GM21576 (cell line): ENCODE measurements at regions not wholly inside any gene's neighbourhood (a gene's known extent, or its start where the extent isn't known, plus 50 kb on each side); places are given as distances from the start of the nearest gene placed in this dataset.

Source experiments
- ATAC-seq: cut with Tn5 transposase; IDR thresholded peaks from one replicate; pipeline ENCODE4 v1.9.1; 2021; ENCODE audit warnings: mild to moderate bottlenecking, moderate library complexity; ENCODE audit not compliant: unreplicated experiment

DNA sequence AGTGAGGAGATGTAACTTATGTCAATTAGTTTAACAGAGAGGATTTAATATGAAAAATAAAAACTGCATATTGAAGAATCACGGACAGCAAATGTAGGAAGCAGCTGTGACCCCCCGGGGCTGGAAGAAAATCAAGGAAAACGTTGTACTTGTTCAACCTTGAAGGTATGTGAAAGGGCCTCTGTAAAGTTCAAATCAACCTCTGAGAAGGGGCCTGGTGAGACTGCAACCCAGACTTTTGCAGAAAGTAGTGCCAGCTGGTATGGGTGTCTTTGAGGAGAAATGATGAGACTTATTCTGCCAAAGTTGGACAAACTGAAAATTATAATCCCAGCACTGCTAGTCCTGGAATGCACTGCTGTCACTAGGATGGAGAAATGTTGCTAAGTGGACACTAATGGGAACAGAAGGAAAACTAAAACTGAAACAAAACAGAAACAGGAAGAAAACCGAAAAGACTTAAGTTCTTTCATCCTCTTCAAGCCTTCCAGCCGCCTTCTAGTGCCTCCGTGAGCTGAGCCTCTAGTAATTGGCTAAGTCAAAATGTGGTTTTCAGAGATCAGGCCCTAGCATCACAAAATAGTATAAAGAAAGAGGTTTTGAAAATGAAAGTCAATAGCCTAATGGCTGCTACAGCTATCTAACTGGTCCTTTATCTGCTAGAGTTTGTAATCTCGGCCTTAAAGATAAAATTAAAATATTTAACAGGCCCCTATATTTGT, 253.7 kb upstream of the SORCS1 start:
- ATAC-seq, result no peak

DNA sequence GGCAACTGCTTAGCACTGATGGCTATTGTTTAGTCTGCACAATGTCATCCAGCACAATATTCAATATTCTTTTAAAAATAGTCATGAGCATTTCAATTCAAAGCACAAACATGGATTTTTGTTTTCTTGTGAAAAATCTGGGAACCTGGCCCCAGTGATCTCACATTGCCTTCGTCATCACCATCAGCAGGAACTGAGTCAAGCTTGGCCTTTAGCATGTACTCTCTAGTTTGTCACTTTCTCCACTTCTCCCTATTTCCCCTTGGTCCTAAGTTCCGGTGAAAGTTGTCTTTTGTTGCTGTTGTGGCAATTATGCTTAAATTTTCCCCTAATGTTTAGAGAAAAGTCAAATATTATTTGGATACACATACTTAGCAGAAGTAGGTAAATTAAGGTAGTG, 252.9 kb upstream of the SORCS1 start:
- ATAC-seq, result no peak

DNA sequence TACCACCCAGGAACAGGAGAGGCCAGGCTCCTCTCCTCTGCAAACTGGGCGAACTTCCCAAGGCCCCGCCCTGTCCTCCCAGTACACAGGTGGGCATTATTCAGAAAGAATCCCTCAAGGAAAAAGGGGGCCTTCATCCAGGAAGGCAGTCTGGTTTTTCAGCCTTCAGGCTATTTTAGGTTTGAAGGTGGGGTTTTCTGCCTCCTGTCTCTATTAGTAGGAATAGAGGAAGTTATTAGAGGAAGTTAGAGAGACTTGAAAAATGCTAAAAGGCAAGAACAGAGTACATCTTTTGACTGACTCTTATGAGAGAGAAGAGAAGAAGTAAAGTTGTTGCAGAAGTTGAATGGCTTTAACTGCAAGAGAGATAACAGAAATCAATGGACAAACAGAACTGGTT, 250.9 kb upstream of the SORCS1 start:
- no peak for ATAC-seq

DNA sequence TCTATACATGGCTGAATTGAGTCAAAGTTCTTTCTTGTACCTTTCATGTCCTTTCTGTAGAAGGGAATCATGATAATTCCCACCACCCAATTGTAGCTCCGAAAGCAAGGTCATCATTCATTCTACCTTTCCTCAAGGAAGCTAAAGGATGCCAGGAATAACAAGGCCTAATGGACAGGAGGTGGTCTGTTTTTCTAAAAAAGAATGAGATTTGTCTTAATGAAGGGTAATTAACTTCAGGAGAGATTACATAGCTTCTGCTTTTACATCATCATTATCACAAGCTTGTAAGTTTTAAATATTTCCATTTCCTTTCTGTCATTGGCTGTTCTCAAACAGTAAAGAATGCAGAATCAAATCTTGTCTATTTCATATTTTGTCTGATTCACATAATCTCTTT, 249.5 kb upstream of the SORCS1 start:
- ATAC-seq, result no peak

DNA sequence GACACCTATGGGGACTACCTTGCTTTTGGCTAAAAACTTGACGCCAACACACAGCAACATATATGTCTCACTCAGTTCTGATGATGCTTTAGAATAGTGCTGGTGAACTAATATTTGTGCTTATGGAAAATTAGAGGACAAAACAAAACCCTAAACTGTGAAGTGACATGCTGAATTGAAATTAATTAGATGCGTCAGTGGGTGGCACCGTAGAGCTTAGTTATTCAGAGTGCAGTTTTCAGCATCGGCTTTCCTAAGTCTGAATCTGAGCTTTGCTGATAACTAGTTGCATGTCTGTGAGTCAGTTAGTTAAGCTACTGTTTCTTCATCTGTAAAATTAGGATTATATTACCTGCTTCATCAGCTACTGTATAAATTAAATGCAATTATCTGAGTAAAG, 245.0 kb upstream of the SORCS1 start:
- ATAC-seq, result no peak

DNA sequence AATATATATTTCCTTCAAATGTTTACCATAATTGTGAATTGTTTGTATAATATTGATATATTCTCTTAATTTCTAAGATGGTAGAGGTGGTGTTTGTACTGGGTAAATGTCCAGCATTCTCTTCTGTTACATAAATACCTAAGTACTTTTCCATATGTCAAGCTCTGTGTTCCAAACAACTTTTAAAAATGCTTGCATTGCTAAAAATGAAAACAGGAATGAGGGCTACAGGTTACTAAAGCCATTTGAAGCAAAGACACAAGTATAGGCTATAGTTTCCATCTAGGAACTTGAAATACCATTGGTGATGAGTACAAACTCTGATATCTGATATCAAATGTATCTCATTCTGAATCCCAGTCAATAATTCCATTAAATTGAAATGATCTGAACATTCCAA, 233.6 kb upstream of the SORCS1 start:
- ATAC-seq, result no peak

DNA sequence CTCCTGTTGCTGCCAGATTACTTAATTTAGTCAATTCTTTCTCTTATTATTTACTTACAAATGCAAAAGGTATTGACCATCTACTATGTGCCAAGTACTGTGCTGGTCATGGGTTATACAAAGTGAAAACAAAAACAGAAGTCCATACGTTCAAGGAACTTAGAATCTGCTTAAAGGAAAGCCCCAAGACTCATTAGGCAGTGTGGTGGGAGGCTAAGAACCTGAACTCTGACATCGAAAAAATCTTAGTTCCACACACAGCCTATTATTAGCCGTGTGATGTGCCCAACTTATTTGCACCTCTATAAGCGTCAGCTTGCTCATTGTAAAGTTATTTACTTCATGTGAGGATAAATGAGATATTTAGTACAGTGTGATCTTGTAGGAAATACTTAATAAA, 227.4 kb upstream of the SORCS1 start:
- ATAC-seq, result no peak

DNA sequence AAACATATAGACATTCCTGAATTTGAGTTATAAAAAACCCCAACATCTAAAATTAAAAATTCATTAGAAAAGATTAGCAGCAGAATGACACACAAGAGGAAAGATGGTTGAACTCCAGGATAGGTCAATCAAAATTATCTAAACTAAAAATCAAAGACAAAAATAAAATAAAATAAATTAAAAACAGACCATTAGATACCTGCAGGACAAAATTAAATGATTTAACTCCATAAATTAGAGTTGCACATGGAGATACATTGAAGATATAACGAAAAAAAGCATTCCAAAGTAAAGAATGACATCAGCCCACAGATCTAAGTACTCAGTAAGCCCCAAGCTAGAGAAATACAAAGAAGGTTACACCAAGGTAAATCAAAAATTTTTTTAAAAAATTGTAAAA, 226.1 kb upstream of the SORCS1 start:
- ATAC-seq, result no peak

DNA sequence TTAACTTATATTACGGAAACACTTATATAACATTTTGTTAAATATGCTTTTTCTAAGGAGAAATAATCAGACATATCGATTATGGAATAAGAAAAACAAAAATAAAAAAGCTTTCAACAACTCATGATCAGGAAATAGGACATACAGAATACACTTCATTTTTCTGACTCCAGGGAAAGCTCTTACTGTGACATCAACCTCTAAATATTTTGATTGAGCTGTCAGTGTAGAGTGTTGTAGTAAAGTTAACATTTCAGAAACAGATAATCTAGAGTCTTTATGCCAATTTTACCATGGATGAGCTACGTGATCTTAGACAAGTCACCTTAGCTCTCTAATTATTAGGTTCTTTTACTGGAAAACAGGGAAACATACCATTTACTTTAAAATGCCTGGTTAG, 218.9 kb upstream of the SORCS1 start:
- ATAC-seq, result no peak

DNA sequence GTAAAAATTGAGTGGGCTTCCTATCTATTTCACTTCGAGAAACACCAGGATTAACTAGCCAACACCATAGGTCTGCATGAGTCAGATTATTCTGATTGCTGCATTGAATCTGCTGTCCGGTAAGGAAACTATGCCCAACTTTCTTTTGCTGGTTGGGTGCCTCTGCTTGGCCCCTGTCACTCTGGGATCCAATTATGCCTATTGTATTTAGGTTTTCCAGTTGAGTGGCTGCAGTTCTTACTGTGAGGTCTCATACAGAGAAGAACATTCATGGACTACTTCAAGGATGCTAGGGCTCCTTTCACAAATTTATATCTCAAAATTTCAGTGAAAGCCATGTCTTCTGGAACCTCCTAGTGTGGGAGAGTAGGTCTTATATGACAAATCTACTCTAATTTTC, 215.1 kb upstream of the SORCS1 start:
- ATAC-seq, result no peak

DNA sequence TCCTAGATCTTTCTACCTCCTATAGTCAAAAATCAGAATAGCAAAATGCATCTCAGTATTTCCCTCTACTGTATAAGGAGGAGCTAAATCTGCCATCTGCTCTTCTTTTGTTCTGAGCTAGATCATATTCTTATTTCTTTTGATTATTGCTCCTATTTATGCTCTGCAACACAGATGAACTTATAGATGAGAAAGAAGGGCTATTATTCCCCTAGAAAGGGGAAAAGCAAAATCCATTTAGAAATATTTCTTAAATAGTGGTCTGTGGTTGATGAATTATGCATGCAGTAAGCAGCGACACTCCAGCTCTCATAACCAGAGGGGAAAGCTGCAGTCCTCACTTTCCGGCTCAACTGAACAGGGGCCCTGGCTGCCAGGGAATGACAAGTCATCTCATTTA, 207.3 kb upstream of the SORCS1 start:
- no peak for ATAC-seq

DNA sequence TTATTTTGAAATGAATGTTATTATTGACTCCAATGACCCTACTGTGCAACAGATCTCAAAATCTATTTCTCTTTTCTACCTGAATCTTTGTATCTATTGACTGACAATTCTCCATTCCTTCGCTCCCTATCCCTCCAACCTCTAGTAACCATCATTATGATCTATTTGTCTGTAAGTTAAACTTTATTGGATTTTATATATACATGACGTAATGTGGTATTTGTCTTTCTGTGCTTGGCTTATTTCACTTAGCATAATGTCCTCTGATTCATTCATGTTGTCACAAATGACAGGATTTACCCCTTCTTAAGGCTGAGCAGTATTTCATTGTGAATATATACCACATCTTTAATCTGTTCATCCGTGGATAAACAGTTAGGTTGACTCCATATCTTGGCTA, 200.4 kb upstream of the SORCS1 start:
- no peak for ATAC-seq

DNA sequence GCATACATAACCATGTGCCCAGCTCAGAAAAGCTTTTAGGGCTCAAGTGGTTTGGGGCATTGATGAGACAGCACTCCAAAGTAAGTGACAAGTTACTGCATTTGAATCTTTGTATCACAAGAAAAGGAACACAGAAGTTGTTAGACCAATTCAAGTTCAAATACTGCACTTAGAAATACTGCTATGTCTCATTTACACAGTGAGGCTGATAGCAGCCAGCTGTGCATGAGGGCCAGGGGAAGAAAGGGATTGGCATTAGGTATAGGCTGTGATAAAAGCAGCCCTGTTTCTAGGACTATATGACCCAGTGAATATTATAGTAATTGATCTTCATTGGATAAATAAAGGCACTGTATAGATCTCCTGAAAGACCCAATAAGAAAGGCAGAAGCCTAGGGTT, 197.8 kb upstream of the SORCS1 start:
- no peak for ATAC-seq

DNA sequence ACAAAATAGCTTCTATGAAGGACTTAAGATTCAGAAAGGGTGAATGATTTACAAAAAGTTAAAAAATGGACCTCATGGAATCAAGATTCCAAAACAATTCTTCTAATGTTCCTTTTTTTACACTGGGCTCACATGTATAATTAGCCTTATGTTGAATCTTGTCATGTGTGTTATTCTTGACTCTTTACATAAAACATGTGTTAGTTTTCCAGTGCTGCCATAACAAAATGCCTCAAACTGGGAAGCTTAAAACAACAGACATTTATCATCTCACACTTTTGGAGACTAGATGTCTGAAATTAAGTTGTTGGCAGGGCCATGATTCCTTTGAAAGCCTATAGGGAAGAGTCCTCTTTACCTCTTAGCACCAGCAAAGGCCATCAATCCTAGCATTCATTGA, 192.5 kb upstream of the SORCS1 start:
- ATAC-seq, result no peak

DNA sequence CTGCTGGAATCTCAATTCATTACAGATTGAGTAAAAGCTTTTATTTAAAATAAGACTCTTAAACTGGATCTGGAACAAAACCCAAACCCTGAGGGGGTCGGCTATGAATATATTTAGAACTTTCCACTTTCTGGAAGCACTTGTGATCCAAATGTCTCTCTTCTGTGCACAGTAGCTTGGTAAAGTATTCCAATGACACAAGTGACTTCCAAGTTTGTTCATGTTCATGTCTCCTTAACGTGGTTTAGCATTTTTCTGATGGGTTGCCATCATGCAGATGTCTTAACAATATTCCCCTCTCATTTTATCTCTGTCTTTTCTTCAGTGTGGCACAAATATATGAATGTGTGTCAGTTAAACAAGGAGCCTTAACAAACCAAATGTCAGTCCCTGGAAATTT, 191.9 kb upstream of the SORCS1 start:
- ATAC-seq, result no peak

DNA sequence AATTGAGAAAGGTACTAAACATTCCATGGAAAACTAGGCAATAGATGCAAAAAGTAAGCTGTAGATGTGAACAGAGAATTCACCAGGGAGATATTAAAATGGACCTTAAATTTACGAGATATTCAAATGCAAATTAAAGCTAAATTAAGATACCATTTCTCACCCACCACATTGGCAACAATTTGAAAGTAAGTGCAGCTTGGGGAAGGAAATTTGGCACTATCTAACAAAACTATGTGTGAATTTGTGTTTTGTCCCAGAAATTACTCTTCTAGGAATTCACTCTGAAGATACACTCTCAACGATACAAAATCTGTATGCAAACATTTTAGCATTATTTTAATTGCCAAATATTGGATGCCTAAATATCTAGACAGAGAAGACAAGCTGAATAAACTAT, 178.2 kb upstream of the SORCS1 start:
- ATAC-seq, result no peak

DNA sequence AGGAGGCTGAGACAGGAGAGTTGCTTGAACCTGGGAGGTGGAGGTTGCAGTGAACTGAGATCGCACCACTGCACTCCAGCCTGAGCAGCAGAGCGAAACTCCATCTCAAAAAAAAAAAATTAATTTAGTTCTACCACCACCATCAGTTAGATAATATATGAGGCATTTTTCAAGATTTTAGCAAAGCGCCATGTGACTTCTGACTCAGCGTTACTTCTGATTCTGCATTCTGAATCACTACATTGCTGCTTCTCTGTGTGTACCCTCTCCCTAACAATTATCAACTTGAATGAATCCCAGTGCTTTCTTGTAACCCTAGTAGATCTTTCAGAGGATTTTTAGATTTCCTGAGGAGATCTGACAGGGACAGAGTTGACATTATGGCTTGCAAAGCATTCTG, 176.8 kb upstream of the SORCS1 start:
- no peak for ATAC-seq

DNA sequence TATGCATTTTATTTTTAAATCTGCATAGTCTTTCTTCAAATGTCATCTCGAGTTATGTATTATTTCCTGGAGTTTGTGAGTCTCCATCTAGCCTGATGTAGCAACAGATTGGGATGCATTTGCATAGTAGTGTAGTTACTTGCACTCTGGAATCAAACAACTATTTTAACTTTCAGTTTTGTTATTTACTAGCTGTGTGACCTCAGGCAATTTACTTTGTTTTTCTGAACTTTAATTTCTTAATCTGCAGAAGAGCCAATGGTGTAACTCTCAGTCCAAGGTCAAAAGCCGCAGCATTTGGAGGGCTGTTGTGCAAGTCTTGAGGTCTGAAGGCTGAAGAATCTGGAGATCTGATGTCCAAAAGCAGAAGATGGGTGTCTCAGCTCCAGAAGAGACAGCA, 175.8 kb upstream of the SORCS1 start:
- no peak for ATAC-seq

DNA sequence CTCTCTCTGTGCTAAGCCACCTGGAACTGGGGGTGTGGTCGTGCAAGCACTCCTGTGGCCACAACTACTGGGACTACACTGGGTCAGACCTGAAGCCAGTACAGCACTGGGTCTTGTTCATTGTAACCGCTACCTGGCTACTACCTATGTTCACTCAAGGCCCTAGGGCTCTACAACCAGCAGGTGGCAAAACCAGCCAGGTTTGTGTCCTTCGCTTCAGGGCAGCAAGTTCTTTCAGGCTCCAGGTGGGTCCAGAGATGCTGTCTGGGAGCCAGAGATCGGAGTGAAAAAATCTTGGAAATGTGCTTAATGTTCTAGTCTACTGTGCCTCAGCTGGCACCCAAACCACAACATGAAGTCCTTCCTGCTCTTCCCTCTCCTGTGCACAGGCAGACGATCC, 171.6 kb upstream of the SORCS1 start:
- no peak for ATAC-seq

DNA sequence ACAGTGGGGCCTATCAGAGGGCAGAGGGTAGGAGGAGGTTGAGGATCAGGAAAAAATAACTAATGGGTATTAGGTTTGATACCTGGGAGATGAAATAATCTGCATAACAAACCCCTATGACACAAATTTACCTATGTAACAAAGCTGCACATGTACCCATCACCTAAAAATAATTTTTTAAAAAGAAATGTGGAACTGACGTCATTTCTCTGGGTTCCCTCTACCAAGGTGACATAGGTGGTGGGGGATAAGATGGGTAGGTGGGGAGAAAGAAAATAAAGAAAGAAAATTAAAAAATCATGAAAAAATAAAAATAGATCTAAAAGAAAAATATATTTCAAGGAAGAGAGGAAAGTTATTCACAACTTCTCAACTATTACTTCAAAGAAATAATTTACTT, 153.1 kb upstream of the SORCS1 start:
- ATAC-seq, result no peak

DNA sequence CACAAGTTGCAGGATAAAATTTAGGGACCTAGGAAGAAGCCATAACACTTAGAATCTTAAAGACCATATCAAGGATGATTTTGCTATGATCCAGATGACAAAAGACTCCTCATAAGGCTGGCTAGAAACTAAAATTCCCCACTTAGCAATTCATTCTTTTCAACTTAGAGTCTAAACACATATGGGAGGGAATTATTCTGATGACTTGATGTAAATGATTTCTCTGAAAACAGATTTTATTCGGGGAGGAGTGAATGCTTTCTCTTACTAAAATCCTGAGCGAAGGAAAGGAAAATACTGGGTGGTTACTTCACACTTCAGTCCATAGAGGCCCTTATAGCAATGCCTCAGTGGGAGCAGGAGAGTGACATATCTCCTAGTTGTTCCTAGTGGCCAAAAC, 138.7 kb upstream of the SORCS1 start:
- ATAC-seq, result no peak

DNA sequence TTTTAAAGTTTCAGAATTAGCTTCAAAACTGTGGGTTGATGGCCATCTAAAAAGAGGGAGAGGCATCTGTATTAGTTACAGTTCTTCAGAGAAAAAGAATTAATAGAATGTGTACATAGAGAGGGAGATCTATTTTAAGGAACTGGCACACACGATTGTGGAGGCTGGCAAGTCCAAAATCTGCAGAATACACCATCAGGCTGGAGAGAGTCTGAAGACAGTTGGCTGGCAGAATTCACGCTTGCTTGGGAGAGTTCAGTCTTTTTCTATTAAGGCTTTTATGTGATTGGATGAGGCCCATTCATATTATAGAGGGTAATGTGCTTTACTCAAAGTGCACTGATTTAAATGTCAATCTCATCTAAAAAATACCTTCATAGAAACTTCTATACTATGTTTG, 135.1 kb upstream of the SORCS1 start:
- ATAC-seq, result no peak

DNA sequence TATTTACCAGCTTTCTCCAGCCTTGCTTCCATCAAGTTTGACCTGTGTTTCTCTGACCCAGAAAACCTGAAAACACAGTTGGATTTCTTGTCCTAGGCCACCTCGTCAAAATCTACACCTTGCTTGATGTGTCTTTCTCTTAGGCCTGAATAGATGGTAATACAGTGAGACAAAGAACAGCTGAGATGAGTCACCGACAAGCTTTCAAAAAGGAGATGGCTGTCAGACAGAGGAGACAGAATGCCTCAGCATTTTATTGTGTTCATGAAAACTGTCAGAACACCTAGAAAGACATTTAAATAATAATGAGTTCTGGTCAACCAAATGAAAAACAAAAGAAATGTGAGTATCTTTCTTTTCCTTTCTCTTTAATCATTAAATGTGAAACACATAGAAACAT, 119.7 kb upstream of the SORCS1 start:
- ATAC-seq, result no peak

DNA sequence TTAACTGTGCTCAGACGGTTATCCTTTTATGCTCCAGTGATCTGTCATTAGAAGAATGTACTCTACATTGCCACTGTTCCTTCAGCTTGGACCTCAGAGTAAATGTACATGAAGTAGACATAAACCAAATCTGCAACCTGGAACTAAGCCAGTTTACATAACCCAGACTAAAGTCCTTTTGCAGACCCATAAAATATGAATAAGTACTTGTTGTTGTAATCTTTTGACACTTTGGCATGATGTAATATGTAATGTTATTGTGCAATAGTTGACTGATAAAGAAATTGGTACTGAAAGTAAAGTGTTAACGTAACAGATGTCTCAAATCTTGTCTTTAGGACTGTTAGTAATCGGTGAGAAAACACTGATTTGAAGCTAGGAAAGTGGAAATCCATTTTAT, 115.8 kb upstream of the SORCS1 start:
- no peak for ATAC-seq
